ENCODE measurements at regions not wholly inside any gene's neighbourhood (a gene's known extent, or its start where the extent isn't known, plus 50 kb on each side); places are given as distances from the start of the nearest gene placed in this dataset.

GRCh38 chr17:27038676-27039075 is 255.2 kb upstream of the WSB1 start:
- TF ChIP-seq CTCF (IDR thresholded peaks at IDR 0.05) (peak; percentile 39), FOXJ3 (CRISPR knock-in tag; IDR thresholded peaks at IDR 0.05) (no peak), YY1 (IDR thresholded peaks at IDR 0.05; ENCODE audit: low read depth) (no peak), RCOR1 (IDR thresholded peaks at IDR 0.05; ENCODE audit: low read length) (no peak), MEF2A (IDR thresholded peaks at IDR 0.05; ENCODE audit: borderline replicate concordance, low read depth) (no peak), MAX (IDR thresholded peaks at IDR 0.05; ENCODE audit: low read depth) (no peak), FOXM1 (IDR thresholded peaks at IDR 0.05; ENCODE audit: low read depth) (no peak), ELF1 (IDR thresholded peaks at IDR 0.05) (no peak), TCF12 (IDR thresholded peaks at IDR 0.05) (no peak), RXRA (IDR thresholded peaks at IDR 0.05; ENCODE audit: borderline replicate concordance, low read depth) (no peak), MXI1 (IDR thresholded peaks at IDR 0.05; ENCODE audit: low read depth, low read length) (no peak), EZH2phosphoT487 (IDR thresholded peaks at IDR 0.05; ENCODE audit: borderline replicate concordance, low read depth) (no peak), NRF1 (IDR thresholded peaks at IDR 0.05; ENCODE audit: low read depth, low read length) (no peak)

All from SK-N-SH (cell line).